GM19351 (cell line): ENCODE measurements at regions not wholly inside any gene's neighbourhood (a gene's known extent, or its start where the extent isn't known, plus 50 kb on each side); places are given as distances from the start of the nearest gene placed in this dataset.
"Not testable (repeated sequence)": the region's sequence is repeated elsewhere in the genome, so short reads cannot be mapped to it uniquely, and the experiment has no call there.

Source experiments
- ATAC-seq: cut with Tn5 transposase; IDR thresholded peaks from one replicate; pipeline ENCODE4 v1.9.1; 2021; ENCODE audit warnings: mild to moderate bottlenecking, moderate library complexity; ENCODE audit not compliant: unreplicated experiment

DNA sequence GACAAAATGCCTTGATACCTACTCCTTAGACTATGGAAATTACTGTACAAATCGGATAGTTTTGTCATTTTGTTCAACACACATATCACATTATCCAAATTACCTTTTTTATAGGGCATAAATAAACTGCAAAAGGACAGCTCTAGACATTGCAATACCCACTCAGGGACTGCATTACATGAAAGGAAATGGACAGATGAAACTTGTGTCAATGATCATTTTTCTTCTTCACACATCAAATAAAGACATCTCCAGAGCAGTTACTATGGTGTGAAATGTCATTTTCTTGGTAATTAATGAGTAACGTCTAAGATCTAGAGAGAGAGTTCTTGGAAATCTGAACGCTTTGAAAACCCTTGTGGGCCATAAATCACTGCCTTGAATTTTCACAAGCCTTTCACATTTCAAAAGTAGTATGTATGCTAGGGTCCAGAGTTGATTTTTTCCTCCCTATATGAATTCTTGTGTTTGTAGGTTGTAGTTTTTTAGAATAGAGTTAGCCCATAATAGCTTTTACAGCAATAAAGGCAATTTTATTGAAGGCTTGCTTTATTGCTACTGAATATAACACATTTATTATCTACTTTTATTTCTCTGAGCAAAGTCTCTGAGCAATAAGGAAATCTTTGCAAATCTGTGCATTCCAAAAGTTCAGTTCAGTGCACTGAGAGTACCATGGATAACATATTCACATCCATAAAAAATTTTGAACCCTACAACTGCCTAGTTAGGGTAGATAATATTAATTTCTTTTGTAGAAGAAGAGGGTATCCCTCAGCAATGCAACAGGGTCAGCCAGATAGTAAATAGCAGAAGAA, 358.0 kb upstream of the PCSK5 start:
- ATAC-seq: no peak

- ATAC-seq: no peak
Measured at GRCh38 chr9:75539523-75539922, 350.9 kb upstream of the PCSK5 start.

- no peak for ATAC-seq
Measured at GRCh38 chr9:75540185-75540584, 350.3 kb upstream of the PCSK5 start.

DNA sequence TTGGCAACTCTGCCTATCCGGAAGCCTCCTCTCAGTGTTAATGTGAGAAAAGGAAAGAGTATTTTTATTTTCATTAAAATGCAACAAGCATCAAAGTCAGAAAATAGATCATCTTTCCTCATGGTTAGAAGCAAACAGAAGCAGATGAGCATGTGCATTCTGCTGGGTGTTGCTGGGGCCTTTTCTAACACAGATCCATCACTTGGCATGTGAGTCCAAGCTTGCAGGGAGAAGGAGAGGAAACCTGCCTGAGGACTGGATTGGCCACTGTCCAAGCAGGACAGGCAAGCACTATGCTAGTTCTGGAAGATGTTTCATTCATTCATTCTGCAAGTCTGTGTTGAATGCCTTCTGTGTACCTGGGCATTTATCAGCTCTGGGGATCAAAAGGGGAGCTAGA, 348.7 kb upstream of the PCSK5 start:
- ATAC-seq: no peak

DNA sequence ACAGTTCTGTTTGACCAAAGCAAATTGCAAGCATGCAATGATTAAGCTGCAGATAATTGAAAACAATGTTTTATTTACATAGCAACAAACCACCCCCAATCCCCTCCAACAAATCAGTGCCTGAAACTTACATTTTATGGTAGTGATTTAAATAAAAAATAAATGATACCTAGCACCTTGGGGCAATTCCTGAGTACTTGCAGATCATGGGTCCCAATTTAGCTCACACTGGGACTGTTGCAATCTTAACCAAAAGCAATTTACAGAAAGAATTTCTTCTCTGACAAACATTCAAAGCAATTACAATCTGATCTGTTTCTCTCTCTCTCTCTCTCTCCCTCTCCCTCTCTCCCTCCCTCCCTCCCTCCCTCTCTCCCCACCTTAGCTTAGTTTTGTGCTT, 345.7 kb upstream of the PCSK5 start:
- ATAC-seq: no peak

DNA sequence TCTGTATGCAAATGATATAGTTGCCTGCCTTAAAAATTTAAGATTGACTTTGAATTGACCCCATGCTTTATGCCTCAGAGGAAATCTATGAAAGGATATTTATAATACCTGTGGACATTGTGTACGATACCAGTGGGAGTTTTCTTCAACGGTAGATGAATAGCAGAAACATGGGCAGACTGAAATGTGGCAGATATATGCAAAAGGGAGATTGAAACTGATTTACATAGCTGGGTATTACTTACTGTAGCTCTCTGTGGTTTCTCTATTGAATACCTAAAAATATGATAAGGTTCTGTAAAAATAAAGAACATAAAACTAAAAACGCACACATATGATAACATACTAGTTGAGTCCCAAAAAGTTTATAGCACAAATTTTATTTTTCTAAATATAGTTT, 345.2 kb upstream of the PCSK5 start:
- peak; percentile 71 for ATAC-seq

DNA sequence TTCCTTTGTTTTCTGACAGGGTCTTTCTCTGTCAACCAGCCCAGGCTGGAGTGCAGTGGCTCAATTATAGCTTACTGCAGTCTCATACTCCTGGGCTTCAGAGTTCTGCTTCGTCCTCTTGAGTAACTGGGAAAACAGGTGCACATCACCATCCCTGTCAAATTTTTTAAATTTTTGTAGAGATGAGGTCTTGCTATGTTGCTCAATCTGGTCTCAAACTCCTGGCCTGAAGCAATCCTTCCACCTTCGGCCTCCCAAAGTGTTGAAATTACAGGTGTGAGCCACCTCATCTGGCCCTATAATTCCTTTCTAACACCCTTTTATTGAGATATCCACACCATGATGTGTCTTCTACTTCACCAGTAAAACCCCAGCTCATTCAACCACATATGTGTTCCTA, 341.6 kb upstream of the PCSK5 start:
- ATAC-seq: no peak

DNA sequence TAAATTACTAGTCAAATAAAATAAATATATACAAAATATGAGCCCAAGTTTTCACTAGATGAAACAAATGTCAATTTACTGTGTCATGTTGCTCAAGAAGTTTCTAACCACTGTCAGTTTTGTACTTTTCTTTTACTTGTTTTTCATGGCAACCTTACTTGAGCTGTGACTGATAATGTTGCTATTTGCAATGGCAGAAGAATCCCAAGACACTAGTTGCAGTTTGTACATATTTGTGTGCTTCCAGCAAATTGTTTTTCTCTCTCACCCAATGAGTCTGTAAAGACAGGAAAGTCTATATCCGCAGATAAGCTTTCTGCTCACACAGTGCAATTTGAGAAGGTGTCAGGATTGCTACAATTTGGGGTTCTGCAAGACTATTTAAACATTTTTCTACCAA, 338.6 kb upstream of the PCSK5 start:
- ATAC-seq: no peak

- ATAC-seq: no peak
Measured at GRCh38 chr9:75552941-75553340, 337.5 kb upstream of the PCSK5 start.

DNA sequence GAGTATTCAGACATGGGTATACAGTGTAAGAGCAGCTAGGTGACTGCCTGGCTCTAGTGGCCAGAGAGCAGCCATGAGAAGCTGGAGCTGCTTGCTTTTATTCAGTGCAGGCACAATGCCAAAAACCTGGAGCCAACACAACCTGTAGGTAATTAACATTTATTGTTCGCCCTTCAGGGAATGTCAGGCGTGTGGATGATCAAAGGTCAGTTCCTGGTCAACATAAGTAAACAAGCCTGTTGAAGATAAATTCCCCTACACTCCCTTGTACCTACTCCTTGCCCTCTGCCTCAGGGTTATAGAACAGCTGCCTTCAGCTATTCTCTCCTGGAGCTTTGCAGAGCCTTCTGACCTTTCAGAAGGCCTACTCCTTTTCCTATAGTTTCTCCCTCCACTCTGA, 323.7 kb upstream of the PCSK5 start:
- ATAC-seq: not testable (repeated sequence)

DNA sequence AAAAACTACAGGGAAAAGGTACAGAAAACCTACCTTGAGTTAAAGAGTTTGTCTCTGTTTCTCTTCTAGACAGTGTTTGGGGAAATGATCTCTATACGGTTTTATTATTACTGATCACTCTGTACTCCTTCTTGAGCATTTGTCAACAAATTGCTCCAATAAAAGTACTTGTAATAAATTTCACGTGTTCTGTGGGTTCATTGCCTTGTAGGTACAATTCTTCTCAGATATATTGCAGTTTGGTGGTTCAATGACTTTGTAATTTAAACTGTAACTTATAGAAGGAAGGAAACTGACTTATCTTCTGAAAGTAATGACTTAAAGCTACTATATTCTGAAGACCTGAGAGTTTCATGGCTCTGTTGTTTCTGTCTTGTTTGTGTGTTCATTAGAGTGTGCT, 319.9 kb upstream of the PCSK5 start:
- ATAC-seq: no peak

DNA sequence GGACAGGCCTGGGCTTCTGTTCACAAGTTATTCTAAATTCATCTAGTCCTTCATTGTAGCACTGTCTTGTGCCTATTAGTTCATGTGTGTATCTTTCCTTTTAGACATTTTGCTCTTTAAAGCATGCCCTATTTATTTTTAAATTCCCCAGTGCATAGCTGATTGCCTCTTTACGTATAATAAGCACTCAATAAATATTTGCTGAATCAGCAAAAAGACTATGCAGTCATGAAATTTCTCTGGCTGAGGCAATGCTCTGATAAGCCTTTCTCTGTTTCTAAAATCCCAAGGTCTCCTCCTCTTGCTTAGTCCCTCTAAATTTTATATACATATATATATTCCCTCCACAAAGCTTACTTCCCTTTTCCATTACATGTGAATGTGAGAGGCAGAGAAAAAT, 315.9 kb upstream of the PCSK5 start:
- no peak for ATAC-seq

DNA sequence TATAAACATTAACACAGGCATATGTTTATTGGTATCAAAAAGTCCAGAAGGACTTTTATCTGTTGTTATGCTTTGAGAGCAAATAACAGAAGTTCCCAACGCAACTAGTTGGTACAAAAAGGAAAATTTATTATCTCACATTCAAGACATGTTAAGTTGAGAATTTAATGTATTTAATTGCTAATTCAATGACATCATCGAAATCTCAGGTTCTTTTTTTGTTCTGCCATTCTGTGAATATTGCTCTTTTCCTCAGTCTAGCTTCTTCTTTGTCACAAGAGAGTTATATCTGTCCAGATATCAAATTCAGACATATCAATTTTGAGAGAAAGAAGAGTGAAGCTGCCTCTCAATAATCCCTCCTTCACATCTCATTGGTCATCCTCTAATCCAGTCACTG, 307.6 kb upstream of the PCSK5 start:
- no peak for ATAC-seq

GRCh38 chr9:75588808-75589207, 301.7 kb upstream of the PCSK5 start:
- no peak for ATAC-seq

DNA sequence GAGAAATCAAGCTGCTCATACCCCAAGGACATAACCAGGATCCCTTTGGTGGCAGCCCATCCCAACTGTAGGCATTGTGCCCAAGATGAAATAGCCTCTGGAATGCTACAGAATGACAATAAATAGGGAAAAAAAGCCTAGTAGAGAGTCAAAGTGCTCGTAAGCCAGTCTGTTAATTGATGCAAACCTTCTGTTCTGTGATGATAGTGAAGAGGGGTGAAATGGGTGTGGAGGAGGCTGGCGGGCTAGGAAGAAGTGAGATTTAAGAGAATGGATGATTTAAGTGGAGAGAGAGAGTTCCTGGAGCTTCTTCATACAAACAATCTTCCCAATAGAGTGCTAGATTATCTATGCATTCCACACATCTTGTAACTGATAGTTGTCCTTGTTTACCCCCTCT, 301.0 kb upstream of the PCSK5 start:
- ATAC-seq: no peak

- no peak for ATAC-seq
Measured at GRCh38 chr9:75591972-75592371, 298.5 kb upstream of the PCSK5 start.

- ATAC-seq: no peak
Measured at GRCh38 chr9:75592586-75592985, 297.9 kb upstream of the PCSK5 start.

DNA sequence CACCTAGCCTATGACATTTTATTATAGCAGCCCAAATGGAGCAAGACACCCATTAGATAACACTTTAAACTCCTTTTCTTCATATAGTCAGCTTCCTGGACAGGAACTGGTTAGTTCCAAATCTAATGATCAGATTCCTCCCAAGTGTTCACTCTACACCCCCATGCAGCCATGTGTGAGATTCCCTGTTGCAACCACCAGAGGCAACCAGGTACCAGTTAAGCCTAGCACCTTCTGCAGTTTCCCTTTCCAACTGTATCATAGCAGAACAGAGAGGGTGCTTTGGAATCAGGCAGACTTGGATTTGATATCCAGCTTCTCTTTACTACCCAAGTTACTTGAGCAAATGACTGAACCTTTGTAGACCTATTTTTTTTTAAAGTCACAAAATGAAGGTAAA, 296.6 kb upstream of the PCSK5 start:
- no peak for ATAC-seq

- no peak for ATAC-seq
Measured at GRCh38 chr9:75599126-75599525, 291.3 kb upstream of the PCSK5 start.

DNA sequence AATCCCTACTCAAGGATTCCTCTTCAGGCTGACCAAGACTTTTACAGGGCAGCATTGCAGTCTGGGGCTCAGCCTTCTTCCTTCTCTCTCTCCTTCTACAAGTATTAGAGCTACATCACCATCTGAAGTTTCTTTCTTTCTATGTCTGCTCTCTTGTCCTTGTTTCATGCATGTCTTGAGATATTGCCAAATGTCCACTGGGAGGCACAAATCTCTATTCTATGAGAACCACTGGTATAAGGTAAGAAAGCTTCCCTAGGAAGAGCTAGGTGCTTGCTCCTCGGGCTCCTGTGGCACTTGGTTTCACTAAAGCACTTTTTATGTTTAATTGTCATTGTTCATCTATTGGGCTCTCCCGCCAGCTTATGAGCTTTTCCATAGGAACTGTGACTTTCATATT, 289.2 kb upstream of the PCSK5 start:
- no peak for ATAC-seq

DNA sequence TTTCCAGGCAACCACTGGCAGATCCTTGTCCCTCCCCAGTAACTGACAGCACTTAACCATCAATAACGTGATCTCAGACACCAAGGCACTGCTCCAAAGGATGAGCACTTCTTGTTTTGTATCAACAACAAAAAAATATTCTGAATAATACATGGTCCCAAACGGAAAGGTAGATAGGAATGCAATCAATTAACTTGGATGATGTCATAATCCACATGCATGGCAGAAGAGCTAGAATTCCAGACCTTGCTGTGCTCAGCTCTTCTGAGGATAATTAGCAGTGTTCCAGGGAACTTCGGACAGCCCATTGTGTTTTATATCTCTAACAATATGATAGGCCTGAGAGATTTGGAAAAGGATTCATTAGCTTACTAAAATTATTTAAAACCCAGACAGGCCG, 288.4 kb upstream of the PCSK5 start:
- no peak for ATAC-seq

- no peak for ATAC-seq
Measured at GRCh38 chr9:75604661-75605060, 285.8 kb upstream of the PCSK5 start.

DNA sequence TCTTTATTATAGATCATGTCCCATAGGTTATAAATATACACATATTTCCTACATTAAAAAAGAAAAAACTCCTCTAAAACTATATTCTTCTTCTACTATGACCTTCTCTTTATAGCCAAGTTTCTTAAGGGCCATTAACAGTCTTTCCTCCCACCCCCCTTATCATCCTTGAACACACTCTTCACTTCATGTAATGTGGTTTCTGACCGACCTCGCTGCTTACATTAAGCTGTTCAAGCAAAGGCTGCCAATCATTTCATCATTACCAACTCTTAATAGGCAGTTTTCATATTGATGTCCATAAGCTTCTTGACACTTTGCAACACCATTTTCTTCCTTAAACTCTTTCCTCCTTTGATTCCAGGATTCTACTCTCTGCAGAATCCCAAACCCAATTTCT, 283.0 kb upstream of the PCSK5 start:
- no peak for ATAC-seq
